Astrocyte of the cerebellum (primary cell): ENCODE measurements at regions not wholly inside any gene's neighbourhood (a gene's known extent, or its start where the extent isn't known, plus 50 kb on each side); places are given as distances from the start of the nearest gene placed in this dataset.
"Not testable (repeated sequence)": the region's sequence is repeated elsewhere in the genome, so short reads cannot be mapped to it uniquely, and the experiment has no call there.

ENCODE experiments used
- DNase-seq: peaks from one replicate; pipeline ENCODE4 v3.0.0-alpha.2; 2011; ENCODE audit warnings: low read depth
- H3K4me3 ChIP-seq: 2 replicates; pipeline ENCODE4 v1.5.1; 2011; ENCODE audit warnings: mild to moderate bottlenecking, low read depth, low read length, moderate library complexity
- in situ Hi-C: cut with HindIII; loops from 2 replicates; pipeline ENCODE4 v1.10.0; 2017; ENCODE audit warnings: low sequenced_read_pairs
- TF ChIP-seq, protein P1 (sequence below): IDR thresholded peaks from 2 replicates; pipeline ENCODE4 v1.5.1; 2012; ENCODE audit warnings: low read length, low read depth, moderate library complexity, mild to moderate bottlenecking; ENCODE audit errors: missing control alignments

DNA sequence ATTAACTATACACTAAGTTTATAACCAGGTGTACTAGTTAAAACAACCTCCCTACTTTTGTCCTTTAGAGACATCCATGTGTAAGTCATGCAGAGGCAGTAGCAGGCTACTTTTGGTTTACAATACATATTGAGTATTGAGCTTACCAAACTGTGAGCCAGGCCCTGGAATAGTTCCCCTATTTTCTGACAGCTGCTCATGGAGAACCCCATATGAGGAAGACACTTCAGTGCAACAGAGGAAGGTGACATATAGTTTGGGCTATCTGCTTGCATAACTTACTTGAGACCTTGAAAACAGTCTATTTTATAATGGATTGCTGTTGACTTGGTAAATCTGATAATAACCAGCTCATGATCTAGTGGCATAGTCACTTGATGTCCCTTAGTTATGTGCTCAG lies 190.5 kb downstream of the SH3BGRL start:
- TF ChIP-seq, protein P1, sequence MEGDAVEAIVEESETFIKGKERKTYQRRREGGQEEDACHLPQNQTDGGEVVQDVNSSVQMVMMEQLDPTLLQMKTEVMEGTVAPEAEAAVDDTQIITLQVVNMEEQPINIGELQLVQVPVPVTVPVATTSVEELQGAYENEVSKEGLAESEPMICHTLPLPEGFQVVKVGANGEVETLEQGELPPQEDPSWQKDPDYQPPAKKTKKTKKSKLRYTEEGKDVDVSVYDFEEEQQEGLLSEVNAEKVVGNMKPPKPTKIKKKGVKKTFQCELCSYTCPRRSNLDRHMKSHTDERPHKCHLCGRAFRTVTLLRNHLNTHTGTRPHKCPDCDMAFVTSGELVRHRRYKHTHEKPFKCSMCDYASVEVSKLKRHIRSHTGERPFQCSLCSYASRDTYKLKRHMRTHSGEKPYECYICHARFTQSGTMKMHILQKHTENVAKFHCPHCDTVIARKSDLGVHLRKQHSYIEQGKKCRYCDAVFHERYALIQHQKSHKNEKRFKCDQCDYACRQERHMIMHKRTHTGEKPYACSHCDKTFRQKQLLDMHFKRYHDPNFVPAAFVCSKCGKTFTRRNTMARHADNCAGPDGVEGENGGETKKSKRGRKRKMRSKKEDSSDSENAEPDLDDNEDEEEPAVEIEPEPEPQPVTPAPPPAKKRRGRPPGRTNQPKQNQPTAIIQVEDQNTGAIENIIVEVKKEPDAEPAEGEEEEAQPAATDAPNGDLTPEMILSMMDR: no peak
- H3K4me3 ChIP-seq: no peak overlapping the region
- in situ Hi-C loops: no loop called here
- DNase-seq: no peak

DNA sequence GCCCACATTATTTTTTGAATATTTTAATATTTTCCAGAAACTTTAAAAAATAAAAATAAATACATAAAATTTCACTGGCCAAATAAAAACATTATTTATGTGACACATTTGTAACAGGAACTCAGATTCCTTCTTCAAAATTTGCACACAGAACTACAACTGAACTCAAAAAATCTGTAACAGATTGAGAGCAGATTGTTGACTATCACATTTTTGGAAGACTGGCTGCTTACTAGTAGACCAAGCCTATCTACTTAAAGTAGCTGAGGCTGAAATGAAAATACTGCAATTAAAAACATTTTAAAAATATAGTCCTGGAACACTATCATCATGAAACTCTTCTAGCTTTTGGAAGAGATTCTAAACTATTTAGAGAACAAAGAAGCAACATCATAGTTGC lies 203.9 kb downstream of the SH3BGRL start:
- TF ChIP-seq, protein P1: no peak
- in situ Hi-C loops: no loop called here
- no peak overlapping the region for H3K4me3 ChIP-seq
- DNase-seq: no peak

DNA sequence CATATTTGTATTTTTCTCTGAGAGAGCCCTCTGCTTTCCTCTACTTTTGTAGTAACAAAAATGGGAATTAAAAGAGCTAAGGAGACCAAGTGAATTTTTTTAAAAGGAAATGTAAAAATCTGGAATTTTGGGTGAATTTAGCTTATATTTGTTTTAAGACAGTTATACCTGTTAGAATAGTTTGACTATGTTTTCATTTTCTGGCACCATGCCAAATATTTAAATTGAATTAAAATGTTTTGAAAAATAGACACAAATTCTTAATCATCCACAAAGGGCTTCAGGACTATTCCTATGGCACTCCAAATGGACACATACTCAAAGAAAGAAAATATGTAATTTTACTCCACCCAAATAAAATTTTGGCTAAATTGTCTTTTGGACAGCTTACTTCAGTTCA lies 209.6 kb downstream of the SH3BGRL start:
- in situ Hi-C loops: no loop called here
- TF ChIP-seq, protein P1: no peak
- H3K4me3 ChIP-seq: no peak overlapping the region
- DNase-seq: no peak

DNA sequence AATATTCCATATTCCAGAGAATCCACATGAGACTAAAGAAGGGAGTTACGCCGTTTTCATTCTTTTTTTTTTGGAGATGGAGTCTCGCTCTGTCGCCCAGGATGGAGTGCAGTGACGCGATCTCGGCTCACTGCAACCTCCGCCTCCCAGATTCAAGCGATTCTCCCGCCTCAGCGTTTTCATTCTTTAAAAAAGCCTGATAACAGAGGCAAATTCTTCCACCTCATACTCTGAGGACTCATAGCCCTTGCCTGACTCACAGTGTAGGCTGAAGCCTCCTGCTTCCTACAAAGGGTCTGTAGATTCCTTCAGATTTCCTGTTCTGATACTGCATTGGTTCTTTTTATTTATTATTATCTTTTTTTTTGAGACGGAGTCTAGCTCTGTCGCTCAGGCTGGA lies 210.5 kb downstream of the SH3BGRL start:
- no peak for DNase-seq
- H3K4me3 ChIP-seq: no peak overlapping the region
- TF ChIP-seq, protein P1: no peak
- in situ Hi-C loops: no loop called here

DNA sequence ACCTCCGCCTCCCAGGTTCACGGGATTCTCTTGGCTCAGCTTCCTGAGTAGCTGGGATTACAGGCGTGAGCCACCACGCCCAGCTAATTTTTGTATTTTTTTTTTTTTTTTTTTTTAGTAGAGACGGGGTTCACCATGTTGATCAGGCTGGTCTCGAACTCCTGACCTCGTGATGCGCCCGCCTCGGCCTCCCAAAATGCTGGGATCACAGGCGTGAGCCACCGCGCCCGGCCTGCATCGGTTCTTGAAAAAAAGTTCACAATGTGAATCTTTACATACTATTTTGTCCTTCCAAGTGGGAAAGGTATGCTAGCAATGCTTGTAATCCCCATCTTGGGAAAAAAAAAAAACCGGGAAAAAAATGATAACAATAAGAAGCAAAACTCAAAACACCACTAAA lies 211.0 kb downstream of the SH3BGRL start:
- H3K4me3 ChIP-seq, in situ Hi-C loops, DNase-seq: not testable (repeated sequence)

DNA sequence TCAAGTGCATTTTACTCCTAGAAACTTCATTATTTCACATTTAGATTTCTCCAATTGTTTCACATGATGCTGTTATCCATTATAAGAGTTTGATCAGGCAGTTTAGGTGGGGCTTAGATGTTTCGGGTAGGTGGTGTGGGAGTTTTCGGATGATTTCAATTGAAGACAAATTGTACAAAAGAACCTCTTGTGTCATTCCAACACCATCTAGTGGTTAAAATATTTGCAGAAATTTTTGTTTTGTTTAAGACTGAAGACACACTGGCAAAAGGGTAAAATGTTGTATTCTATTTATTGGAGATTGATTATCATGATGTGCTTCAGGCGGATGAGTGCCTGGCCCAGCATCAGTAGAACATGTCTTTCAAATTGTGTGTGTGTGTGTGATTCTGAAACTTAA lies 212.7 kb downstream of the SH3BGRL start:
- H3K4me3 ChIP-seq: no peak overlapping the region
- in situ Hi-C loops: no loop called here
- TF ChIP-seq, protein P1: peak; percentile 3
- no peak for DNase-seq
